ENCODE measurements at regions not wholly inside any gene's neighbourhood (a gene's known extent, or its start where the extent isn't known, plus 50 kb on each side); places are given as distances from the start of the nearest gene placed in this dataset.

DNA sequence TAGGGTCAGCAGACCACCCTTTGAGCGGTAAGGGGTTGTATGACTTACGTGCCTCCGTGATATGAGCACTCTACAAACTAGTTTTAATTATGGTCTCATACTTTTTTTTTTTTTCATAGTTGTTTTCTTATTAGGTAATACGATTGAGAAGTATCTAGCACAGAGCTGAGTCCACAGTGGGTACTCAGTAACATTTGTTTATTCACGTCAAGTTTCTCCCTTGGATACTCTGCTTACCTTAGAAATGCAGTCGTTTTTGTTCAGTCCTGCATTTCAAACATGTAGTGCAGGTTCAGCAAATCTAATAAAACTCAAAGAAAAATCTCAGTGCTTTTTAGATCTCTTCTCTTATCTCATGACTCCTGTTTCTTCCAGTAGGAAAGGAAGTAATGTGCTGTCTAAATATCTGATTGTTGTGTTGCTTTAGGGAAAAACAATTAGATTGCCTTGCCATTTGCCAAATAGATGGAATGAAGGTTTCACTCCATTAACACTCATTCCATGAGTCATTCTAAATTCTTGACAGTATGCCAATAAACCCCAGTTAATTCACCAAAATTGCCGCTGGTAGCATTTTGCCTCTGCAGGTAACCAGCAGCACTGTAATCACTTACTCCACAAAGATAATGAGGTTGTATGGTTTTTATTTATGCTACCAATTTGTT, 118.9 kb downstream of the PTCSC3 start:
- TF ChIP-seq, protein P1, sequence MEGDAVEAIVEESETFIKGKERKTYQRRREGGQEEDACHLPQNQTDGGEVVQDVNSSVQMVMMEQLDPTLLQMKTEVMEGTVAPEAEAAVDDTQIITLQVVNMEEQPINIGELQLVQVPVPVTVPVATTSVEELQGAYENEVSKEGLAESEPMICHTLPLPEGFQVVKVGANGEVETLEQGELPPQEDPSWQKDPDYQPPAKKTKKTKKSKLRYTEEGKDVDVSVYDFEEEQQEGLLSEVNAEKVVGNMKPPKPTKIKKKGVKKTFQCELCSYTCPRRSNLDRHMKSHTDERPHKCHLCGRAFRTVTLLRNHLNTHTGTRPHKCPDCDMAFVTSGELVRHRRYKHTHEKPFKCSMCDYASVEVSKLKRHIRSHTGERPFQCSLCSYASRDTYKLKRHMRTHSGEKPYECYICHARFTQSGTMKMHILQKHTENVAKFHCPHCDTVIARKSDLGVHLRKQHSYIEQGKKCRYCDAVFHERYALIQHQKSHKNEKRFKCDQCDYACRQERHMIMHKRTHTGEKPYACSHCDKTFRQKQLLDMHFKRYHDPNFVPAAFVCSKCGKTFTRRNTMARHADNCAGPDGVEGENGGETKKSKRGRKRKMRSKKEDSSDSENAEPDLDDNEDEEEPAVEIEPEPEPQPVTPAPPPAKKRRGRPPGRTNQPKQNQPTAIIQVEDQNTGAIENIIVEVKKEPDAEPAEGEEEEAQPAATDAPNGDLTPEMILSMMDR (IDR thresholded peaks at IDR 0.05 in 8 of 11, conservative IDR thresholded peaks at IDR 0.05 in 3 of 11) = no peak
- TF ChIP-seq POLR2A (IDR thresholded peaks at IDR 0.05) = no peak

Measured in spleen (tissue), 7 donors.